Liver (tissue), 3 donors: ENCODE measurements at regions not wholly inside any gene's neighbourhood (a gene's known extent, or its start where the extent isn't known, plus 50 kb on each side); places are given as distances from the start of the nearest gene placed in this dataset.

ENCODE experiments used
- ATF3 ChIP-seq: IDR thresholded peaks from 2 replicates; pipeline ENCODE4 v1.6.1; 2016; ENCODE audit warnings: antibody characterized with exemption
- CTCF ChIP-seq: fragments of 150-350 bp; IDR thresholded peaks from 2 replicates; pipeline ENCODE4 v1.5.1; 2017; ENCODE audit warnings: improper control_type of control experiment, low read depth, low read length; ENCODE audit not compliant: missing input control
- EGR1 ChIP-seq, 2 donors: IDR thresholded peaks; 2 replicates each; pipeline ENCODE4 v1.6.1; 2016 to 2018; ENCODE audit warnings: antibody characterized with exemption in 2 of 2, low read depth in 2 of 2
- JUND ChIP-seq, 2 donors: IDR thresholded peaks; 2 replicates each; pipeline ENCODE4 v1.6.1; 2016; ENCODE audit warnings: antibody characterized with exemption in 2 of 2
- MAX ChIP-seq: IDR thresholded peaks from 2 replicates; pipeline ENCODE4 v1.6.1; 2016; ENCODE audit warnings: antibody characterized with exemption
- RAD21 ChIP-seq, 2 donors: IDR thresholded peaks; 2 replicates each; pipeline ENCODE4 v1.6.1; 2016; ENCODE audit warnings: antibody characterized with exemption in 2 of 2, mild to moderate bottlenecking in 2 of 2
- REST ChIP-seq: IDR thresholded peaks from 2 replicates; pipeline ENCODE4 v1.6.1; 2016; ENCODE audit warnings: antibody characterized with exemption, mild to moderate bottlenecking
- TAF1 ChIP-seq: conservative IDR thresholded peaks from 2 replicates; pipeline ENCODE4 v1.6.1; 2016; ENCODE audit warnings: antibody characterized with exemption, mild to moderate bottlenecking
- ZBTB33 ChIP-seq: IDR thresholded peaks from 2 replicates; pipeline ENCODE4 v1.6.1; 2016; ENCODE audit warnings: antibody characterized with exemption
- donor health status: healthy.
- donor health status: healthy.

GRCh38 chr7:19834566-19834965 is 61.1 kb upstream of the TMEM196 start:
- no peak for TF ChIP-seq EGR1 (IDR thresholded peaks at IDR 0.05; ENCODE audit: low read depth in 2 of 2)
- no peak for TF ChIP-seq CTCF
- no peak for TF ChIP-seq JUND (IDR thresholded peaks at IDR 0.05)
- TF ChIP-seq RAD21 (IDR thresholded peaks at IDR 0.05): no peak
- TF ChIP-seq MAX: no peak
- no peak for TF ChIP-seq TAF1
- TF ChIP-seq REST: no peak
- no peak for TF ChIP-seq ZBTB33
- no peak for TF ChIP-seq ATF3
